HG03159 (cell line): ENCODE measurements at regions not wholly inside any gene's neighbourhood (a gene's known extent, or its start where the extent isn't known, plus 50 kb on each side); places are given as distances from the start of the nearest gene placed in this dataset.

ENCODE experiments used
- ATAC-seq: cut with Tn5 transposase; IDR thresholded peaks from one replicate; pipeline ENCODE4 v1.9.1; 2021; ENCODE audit warnings: mild to moderate bottlenecking, moderate library complexity; ENCODE audit not compliant: unreplicated experiment

GRCh38 chr6:163830641-163831040 is 416.1 kb downstream of the QKI start:
- no peak for ATAC-seq

DNA sequence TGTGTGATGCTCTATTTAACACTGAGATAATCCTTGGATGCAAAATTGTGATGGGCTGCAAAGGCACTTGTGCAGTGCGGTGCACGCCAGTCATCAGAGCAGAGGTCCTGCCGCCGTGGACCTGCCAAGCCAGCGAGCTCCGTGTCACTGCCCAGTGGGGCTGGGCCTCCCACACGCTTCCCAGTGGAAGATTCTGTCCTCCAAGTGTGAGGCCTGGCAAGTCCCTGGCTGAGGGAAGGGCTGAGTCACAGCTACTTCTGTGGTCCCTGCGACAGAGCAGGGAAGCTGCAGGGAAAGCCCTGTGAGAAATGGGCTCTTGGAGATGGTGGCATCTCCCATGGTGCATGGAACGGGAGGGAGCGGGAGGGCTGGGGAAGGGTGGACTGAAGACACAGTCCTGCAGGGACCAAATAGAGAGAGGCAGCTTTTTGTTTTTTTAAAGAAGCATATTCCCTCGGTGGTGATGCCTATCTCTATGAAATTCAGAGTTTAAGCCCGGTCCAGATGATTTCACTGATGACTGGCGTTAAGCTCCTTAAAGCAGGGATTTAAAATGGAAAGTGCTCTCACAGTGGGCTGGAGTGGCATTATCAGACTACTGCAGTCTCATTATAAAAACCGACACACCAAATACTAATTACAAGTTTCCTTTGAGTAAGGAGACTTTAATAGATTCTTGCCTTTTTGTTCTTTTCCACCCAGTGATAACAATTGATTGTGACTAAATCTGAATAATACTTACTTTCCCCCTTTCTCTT is 413.7 kb downstream of the QKI start:
- no peak for ATAC-seq

- no peak for ATAC-seq
Measured at GRCh38 chr6:163827143-163827542, 412.6 kb downstream of the QKI start.

- no peak for ATAC-seq
Measured at GRCh38 chr6:163826629-163827028, 412.1 kb downstream of the QKI start.

DNA sequence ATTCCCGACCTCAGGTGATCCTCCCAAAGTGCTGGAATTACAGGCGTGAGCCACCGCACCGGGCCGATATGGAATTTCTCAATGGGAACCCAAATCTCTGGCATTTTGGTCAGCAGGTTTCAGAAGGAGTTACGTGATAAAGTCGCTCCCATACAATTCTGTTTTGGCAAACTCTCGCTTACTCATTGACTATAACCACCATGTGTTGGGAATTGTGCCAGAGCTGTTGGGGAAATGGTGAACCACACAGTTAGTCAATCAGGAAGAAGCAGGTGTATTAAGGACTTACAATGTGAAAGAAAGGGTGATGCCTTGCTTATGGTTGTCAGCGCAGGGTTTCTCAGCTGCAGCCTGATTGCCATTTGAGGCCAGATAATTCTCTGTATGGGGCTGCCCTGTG is 410.5 kb downstream of the QKI start:
- no peak for ATAC-seq

DNA sequence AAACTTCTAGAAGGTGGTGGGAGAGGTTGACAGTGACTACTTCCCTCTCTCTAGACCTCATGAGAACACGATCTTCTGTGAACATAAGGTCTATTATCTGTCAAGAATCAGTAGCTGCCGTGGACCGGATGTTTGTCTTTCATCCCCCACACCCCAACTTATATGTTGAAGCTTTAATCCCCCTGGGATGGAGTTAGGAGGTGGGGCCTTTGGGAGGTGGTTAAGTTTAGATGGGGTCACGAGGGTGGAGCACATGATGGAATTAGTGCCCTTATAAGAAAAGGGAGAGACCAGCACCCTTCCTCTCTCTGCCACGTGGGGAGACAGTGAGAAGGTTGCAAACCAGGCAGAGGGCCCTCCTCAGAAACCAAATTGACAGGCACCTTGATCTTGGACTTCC is 409.1 kb downstream of the QKI start:
- ATAC-seq, result no peak

- no peak for ATAC-seq
Measured at GRCh38 chr6:163820745-163821458, 406.4 kb downstream of the QKI start.

- ATAC-seq, result no peak
Measured at GRCh38 chr6:163820171-163820570, 405.7 kb downstream of the QKI start.

GRCh38 chr6:163818719-163819118 is 404.2 kb downstream of the QKI start:
- no peak for ATAC-seq

DNA sequence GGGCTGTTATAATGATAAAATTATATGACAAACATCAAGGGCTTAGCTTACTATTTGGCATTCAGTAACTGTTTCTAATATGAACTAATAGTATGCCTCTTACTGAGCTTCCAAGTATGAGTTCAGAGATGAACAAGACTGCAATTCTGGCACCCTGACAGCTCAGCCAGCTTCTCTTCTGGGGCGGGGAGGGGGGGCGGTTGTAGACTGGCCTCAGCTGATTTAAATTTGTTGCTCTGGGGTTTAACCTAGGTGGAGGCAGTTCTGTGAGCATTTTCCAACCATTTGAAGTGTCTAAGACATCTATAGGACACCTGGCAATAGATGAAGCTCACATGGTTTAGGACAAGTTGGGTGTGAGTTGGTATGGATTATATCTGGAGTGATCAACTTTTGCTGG is 401.9 kb downstream of the QKI start:
- no peak for ATAC-seq

GRCh38 chr6:163815796-163816195 is 401.3 kb downstream of the QKI start:
- ATAC-seq, result no peak

DNA sequence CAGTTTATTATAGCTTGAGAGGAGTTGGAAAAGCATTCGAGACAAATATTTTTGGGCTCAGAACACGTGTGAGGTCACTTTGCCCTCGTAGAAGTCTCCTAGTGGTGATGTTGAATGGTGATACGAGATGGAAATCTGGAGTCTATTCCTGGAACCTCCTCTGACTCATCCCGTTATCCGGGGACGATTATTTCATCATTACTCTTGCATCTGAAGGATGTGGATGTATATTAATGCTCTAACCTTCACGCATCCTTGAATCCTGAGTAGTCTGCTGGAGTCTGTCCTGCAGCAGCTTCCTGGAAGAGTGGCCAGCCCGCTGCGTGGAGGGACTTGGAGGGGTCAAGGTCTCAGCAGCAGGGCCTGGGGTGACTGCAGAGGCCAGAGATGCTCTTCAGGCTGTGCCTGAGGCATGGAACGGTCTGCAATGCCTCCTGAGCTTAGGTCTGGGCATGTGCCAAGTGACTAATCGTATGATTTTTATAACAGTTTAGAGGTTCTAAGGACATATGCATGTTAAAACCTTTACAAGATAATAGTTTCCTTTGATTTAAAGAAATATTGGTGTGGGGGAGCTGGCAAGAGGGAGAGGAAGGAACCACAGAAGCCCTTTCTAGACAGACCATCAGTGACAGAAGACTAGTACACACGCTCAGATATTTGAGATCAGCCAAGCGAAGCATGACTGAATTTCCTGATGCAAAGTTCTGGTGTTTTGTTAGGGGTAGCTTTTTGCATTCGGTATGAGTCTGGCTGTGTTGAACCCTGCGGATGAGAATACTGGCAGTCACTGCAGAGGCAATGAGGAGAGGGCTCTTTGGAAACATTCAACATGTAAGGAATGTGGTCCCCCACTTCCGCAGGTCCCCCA is 400.2 kb downstream of the QKI start:
- no peak for ATAC-seq

DNA sequence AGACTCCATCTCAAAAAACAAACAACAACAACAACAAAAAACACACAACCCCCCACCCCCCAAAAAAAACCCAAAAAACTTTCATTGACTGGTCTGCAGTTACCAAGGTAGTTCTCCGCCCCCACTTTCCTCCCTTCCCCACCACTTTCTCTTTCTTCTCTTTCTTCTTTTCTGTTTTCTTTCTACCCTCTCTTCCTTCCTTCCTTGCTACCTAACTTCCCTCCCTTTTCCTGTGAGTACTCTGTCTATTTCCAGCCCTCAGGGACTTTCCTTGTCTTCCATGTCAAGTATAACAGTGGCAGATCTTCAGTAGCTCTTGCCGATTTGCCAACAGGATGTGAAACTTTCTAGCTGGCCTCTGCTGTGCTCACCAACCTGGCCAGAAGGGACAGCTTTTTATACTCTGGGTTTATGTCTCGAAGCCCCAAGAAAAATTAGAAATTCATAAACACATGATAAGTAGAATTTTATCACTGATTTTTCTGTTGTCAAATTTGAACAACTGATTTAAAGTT is 399.5 kb downstream of the QKI start:
- peak; percentile 51 for ATAC-seq

DNA sequence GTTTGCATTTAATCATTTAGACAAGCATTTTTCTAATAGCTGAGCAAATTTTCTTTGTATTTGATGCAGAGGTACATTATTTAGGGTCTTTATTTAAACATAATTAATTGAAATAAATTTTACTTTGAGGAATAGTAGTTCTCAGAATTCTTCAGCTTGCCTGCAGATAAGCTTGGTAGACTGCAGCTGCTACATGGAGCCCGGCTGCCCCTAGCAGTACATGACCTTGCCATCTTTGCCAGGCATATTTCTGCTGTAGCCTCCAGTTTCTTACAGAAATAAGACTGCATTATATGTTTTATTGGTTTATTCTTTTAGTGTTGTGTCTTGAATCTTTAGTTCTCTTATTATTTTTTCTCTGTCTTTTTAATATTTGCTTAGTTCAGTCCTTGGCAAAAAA is 396.8 kb downstream of the QKI start:
- ATAC-seq, result no peak

DNA sequence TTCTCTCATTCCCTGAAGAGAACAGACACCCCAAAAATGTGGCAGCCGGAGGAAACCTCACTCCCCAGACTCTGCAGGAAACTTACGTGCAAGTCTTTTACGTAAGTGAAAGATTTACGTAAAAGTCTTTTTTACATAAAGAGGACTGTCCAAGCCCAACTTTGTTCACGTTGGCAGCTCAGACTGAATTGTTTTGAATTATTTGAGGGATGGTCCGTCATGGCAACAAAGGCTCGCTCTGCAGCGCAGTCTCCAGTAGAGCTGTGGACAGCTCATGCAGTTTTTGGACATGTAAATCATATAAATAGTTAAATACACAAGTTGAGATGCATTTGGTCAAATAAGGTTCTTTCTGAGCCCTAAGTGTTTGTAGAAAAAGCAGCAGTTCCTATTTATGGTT is 394.8 kb downstream of the QKI start:
- ATAC-seq, result no peak

DNA sequence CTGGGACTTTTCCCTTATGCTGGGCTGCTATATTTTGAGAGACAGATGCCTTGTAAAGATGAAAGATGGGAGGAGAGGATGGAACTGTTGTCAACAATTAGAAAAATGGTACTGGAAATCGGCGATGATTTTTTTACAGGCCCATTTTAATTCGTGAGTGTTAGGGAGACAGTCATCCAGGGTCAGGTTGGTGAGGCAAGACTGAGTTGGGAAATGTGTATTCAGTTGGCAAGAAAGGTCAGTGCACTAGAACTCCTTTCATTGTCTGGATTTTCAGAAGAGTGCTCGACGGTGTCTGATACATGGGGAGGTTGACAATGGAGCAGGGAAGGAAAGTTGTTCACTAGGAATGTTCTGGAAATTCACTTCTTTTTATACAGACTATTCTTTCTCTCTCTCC is 394.4 kb downstream of the QKI start:
- no peak for ATAC-seq

DNA sequence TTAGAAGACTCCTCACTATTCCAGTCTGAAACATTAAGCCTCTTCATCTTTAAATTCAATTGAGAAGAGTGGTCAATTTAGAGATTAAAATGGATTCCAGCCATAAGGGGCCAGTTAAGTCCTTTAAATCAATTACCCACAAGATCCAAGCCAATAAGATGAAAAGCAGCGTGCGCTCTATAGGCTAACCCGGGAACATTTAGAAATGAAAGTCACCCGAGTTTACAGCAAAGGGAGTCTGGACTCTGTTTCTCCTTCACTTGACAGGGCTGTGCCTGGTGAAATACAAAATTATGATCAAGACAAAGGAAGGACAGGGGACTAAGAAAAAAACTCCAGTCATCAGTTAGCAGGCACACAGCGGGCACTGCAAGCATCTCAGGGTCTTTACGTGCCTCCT is 393.7 kb downstream of the QKI start:
- no peak for ATAC-seq

DNA sequence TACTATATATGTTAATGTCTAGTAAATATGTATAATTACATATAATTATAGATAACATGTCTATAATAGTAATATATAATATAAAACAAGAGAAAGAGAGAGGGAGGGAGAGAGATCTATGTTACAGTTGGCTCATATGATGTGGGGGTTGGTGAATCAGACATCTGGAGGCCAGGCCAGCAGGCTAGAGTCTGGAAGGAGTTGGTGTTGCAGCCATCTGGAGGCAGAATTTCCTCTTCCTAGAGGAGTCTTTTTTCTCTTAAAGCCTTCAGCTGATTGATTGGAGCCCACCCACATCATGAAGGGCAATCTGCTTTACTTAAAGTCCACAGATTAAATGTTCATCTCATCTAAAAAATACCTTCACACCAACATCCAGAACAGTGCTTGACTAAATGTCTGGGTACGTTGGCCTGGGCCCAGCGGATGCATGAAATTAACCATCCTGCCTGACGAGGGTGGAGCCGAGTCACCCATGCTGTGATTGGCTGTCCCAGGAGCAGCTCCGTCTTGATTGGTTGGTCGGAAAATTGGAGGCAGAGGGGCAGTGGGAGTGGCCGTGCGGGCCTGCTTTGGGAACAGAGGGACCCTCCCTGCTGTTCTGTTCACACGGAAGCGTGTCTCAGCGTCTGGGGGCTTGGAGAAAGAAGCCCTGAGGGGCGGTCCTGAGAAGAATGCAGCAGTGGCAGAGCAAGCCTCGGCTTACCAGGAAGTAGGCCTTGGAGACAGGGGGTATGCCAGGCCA is 392.4 kb downstream of the QKI start:
- ATAC-seq, result no peak

DNA sequence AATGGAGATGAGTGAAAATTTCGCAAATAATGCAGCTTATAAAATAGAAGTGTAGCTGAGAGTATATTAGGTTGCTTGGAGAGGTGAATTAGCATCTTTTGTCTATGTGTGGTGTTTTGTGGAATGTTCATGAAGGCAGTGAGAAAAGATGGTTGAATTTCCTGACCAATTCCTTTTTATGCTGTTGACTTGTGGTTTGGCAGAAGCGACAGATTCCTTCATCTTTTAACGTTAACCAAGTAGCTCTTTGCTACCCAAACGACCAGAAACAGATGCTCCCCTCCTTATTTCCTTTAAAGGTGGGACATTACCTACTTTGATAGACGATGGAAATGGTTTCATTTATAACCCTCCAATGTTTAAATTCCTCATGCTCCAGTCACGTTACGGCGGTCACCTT is 390.5 kb downstream of the QKI start:
- ATAC-seq, result no peak

DNA sequence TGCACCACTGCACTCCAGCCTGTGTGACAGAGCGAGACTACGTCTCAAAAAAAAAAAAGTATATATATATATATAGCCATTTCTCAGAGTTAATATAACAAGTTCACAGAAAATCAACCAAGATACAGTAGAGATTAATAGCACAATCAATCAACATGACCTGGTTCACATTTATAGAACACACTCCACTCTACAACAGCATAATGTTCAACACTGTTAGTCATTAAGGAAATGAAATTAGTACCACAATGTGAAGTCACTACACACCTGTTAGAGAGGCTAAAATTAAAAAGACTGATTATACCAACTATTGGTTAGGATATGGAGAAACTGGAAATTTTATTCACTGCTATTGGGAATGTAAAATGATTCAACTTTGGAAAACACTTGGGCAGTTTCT is 387.7 kb downstream of the QKI start:
- ATAC-seq, result no peak
